HG02973 (cell line): ENCODE measurements at regions not wholly inside any gene's neighbourhood (a gene's known extent, or its start where the extent isn't known, plus 50 kb on each side); places are given as distances from the start of the nearest gene placed in this dataset.

Experiments used
- ATAC-seq: cut with Tn5 transposase; IDR thresholded peaks from one replicate; pipeline ENCODE4 v1.9.1; 2021; ENCODE audit warnings: moderate library complexity; ENCODE audit not compliant: unreplicated experiment

GRCh38 chr16:85416228-85417109 lies 196.7 kb upstream of the GSE1 start:
- ATAC-seq: no peak

DNA sequence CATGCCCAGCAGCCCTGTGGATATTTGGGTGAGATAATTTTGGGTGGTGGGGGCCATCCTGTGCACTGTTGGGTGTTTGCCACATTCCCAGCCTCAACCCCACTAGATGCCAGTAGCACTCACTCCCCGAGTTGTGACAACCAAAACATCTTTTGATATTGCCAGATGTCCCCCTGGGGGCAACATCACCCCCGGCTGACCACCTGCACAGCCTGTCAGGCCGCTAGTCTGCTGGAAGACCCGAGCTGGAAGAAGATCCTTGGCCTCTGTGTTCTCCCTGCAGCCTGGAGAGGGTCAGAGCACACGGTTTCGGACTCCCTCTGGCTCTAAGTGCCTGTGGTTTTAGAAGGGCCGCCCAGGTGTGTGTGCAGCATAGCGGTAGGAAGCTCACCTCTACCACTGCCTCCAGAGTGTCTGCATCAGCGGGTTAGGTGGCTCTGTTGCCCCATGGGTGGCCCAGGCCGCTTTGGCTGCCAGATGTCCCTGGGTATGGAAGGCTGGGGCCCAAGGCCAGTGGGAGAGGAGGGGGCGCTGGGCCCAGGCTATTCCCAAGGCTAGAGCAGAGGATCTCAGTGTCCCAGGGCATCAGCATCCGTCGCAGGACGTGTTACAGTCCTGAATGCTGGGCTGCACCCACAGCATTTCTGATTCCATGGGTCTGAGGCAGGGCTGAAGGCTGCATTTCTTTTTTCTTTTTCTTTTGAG lies 195.8 kb upstream of the GSE1 start:
- no peak for ATAC-seq

- no peak for ATAC-seq
Measured at GRCh38 chr16:85418978-85419491, 194.1 kb upstream of the GSE1 start.

DNA sequence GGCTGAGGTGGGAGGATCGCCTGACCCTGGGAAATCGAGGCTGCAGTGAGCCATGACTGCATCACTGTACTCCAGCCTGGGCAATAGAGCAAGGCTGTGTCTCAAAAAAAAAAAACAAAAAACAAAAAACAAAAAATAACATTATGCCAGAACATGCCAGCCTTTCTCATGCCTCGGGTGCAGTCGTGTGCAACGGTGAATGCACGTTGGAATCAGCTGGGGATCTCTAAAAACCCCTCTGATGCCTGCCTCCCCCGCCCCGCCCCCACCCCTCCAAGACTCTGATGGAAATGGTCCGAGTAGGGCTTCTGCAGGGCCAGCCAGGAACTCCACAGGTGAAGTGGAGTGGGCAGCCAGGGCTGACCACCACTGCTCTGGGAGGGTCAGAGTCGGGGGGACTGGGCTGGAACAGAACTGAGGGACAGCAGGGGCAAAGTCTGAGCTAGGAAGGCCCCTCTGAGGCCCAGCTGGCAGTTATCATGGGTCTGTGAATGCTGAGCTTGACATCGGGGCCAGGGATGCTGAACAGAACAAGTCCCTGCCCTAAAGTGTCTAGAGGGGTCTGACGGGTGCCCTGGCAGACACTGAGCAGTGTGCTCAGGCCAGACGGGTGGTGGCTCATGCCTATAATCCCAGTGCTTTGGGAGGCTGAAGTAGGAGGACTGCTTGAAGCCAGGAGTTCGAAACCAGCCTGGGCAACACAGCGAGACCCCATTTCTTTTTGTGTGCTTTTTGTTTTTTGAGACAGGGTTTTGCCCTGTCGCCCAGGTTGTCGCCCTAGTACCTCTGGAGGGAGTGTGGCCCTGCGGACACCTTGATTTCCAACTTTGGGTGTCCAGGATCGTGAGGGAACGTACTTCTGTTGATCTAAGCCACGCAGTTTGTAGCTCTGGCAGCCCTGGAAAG lies 193.4 kb upstream of the GSE1 start:
- ATAC-seq: no peak

- no peak for ATAC-seq
Measured at GRCh38 chr16:85420501-85421337, 192.4 kb upstream of the GSE1 start.

DNA sequence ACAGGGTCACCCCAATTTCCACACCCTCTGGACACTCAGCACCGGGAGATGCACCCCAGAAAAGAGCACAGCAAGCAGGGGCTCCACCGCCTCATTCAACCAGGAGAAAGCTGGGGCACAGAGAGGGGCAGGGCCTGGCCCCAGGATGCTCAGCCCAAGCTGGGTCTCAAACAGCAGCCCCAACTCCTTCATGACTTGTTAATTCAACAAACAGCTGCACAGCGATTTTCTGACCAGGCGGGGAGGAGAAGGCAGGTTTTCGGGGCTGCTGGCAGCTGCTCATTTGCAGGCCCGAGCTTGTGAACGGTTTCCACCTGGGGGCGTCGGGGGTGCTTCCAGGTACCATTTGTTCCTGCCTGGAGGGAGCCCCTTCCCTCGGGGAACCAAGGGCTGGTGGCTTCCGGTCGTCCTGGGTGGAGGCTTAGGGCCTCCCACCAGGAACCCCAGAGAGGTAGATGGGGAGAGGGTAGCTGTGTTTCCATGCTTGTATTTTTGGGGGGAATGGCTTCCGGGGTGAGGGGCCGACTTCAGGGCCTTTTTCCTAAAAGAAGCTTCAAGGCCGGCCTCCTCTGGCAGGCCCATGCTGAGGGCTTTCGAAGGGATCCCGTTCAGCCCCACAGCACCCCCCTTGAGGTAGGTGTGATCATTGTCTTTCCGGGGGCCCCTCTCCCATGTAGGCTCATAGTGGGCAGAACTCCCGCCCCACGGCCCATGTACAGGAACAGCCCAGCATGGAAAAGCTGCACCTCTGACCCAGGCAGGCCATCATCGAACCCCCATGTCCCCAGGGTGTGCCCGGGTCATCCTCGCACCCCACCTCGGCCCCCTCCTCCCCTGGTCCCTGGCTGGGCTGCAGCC lies 191.6 kb upstream of the GSE1 start:
- ATAC-seq: no peak

- ATAC-seq: no peak
Measured at GRCh38 chr16:85422196-85422631, 190.9 kb upstream of the GSE1 start.

- ATAC-seq: no peak
Measured at GRCh38 chr16:85422632-85423550, 190.2 kb upstream of the GSE1 start.

DNA sequence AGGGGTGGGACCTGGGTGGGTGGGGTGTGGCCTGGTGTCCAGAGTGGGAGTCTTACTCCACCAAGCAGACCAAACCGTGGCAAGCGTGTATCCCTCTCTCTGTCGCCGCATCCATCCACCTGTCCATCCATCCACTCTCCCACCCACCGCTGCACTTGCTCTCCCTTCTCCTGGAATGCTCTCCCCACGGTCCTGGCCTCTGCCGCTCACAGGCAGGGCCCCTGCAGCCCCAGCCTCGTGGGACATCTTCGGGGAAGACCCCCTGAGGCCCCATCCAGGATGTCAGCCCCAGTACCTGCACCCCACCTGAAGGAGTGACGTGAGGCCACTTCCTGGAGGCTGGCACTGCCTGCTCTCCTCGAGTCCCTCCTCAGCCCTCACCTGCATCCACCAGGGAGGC lies 189.5 kb upstream of the GSE1 start:
- no peak for ATAC-seq

GRCh38 chr16:85424260-85425073 lies 188.7 kb upstream of the GSE1 start:
- no peak for ATAC-seq

GRCh38 chr16:85425074-85425662 lies 188.0 kb upstream of the GSE1 start:
- ATAC-seq: no peak

DNA sequence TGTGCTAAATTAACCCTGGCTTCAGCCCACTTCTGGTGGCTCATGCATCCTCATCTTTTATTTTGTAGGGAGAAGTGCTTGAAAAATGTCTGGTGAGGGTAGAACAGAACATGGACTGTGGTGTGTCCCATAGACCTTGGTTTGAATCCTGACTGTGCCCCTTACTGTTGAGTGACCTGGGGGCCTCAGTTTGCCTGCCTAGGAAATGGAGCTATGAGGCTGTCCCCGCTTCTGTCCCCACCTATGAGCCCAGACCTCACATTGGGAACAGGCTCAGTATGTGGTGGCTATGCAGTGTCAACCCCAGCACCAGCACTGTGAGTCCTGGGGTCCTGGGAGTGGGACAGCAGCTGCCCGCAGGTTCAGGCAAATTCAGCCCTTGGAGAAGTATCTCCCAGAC lies 186.3 kb upstream of the GSE1 start:
- no peak for ATAC-seq

DNA sequence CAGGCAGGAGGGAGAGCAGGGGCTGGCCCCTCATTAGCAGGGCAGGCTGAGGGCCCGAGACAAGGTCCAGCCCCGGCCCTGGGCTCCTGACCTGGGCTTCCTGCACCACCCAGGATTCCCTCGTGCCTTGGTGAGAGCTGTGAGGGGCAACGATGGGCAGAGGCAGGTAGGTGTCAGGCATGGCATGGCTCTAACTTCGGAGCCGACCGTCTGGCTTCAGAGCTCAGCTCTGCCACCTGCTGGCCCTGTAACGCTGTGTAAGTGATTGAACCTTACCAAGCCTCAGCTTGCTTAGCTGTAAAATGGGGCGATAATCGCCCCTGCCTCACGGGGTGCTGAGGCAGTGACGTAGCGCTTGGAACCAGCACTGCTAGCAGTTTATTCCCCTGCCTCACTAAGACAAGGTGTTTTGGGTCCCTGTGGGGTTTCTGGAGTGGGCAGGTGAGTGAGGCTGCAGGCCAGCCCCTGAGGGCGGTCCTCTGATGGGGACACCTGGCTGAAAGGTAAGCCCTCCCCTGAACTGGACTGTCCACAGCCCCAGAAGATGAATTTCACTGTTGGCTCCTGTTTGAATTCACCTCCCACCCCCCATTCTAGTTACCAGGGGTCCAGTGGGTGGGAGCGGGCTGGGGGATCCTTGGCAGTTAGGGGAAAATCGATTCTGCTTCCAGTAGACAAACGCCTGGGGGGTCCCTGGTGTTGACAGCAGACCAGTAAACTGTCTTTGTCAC lies 184.8 kb upstream of the GSE1 start:
- ATAC-seq: no peak

DNA sequence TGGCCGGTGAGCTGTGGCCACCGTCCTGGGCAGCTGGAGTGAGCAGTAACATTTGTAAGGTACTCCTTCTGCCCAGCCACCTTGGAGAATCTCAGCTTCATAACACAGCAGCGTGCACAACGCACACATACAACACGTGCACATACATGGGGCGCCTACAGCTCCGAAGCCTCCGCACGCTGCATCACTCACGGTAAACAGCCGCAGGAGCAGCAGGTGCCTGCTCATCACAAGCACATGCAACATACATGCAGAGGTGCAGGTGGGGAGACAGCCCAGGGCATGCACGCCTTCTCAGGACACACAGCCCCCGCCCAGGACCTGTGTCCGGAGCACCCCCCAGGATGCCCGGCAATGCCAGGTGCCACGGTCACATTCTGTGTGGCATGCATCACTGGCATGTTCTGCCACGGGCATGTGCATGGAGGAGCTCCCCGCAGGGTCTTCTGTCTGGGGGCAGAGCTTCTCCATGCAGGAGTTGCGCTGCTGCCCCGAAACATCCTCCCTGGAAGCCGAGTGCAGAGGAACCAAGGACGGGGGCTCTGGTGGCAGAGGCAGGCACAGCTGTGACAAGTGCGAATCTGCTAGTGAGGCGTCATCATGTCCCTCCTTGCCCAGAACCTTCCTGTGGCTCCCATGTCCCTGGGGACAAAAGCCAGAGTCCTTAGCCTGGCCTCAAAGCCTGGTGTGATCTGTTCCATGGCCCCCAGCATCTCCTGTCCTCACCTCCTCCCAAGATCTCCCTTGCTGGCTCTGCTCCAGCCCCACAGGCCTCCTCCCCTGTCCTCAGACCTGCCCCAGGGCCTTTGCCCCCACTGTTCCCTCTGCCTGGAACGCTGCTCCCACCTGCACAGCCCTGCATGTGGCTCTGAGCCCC lies 184.0 kb upstream of the GSE1 start:
- ATAC-seq: no peak

DNA sequence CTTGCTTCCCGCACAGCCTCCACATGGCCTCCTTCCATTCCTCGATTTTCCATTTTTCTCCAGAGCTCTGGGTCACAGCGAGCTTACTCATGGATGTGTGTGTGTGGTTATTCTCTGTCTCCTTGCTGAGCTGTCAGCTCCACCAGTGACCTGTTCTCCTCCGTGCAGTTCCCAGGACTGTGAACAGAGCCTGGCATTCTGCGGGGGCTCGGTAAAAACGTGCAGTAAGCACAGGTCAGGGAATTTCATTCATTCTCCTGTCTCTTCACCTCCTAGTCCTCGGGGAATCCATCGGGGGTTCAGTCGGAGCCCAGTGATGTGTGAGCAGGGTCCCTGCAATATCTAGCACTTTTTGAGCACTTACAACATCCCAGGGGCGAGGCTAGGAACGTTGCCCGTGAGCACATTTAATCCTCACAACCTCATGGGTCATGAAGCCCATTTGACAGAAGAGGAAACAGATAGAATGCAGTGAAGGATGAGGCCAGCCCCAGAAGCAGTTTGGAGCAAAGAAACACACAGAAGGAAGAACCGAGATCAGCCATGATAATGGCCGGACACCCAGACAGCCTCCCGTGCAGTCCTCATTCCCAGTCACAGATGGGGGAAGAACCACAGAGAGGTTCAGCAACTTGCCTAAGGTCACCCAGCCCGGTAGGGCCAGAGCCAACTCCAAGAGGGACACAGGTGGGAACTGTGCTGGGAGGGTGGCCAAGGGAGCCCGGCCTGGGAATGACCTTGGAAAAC lies 183.2 kb upstream of the GSE1 start:
- no peak for ATAC-seq
